GM21381 (cell line): ENCODE measurements at regions not wholly inside any gene's neighbourhood (a gene's known extent, or its start where the extent isn't known, plus 50 kb on each side); places are given as distances from the start of the nearest gene placed in this dataset.
"Not testable (repeated sequence)": the region's sequence is repeated elsewhere in the genome, so short reads cannot be mapped to it uniquely, and the experiment has no call there.

Experiments
- ATAC-seq: cut with Tn5 transposase; IDR thresholded peaks from one replicate; pipeline ENCODE4 v1.9.1; 2021; ENCODE audit warnings: mild to moderate bottlenecking, moderate library complexity; ENCODE audit not compliant: unreplicated experiment

DNA sequence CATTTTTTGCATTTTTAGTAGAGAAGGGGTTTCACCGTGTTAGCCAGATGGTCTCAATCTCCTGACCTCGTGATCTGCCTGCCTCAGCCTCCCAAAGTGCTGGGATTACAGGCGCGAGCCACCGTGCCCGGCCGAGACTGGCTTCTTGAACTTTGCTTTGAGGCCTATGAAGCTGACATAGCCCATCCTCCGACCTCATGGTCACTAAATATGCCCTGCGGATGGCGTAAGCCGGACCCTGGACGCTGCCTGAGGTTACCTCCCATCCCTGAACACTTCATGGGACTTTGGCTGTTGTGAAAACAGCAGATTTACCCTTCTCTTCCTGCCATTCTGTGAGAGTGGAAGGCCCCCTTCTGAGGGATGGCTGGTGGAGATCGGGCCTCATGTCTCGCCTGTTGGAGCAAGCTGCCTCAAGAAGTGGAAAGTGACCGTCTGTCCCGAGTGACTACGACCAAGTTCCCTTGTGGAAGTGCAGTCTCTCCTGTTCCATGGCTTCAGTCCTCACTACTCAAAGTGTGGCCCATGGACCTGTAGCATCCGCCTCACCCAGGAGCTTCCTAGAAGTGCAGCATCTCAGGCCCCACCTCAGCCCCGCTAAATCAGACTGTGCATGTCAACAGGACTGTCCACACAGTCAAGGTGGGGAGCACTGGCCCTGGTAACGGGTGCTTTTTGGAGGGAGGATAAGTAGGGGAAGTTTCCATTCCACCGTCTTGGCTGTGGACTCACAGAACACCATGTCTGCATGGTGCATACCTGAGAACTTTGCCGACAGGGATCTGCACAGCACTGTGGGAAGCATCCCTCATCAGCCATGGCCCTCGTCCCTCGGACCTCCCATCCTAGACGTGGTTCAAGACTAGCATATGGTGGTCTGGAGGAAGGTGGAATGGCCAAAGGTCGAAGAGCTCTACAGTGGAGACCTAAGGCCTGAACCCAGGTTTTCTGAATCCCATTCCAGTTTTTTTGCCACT, 210.5 kb upstream of the SHH start:
- ATAC-seq, result no peak

DNA sequence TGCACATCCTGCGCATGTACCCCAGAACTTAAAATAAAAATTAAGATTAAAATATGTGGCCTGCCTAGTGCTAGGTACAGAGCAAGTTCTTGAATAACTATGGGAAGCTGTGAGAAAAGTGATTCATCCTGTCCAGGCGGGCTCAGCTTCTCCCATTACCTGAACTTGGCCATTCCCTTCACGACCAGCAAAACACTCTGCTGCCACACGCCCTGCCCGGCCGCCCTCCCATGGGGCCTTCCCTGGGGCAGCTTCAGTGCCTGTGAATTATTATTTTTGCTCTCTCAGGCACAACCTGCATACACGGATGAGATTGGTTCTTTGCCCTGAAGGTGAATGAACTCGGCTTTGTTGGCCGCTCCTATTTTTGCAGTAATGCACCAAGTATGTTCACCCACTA, 209.2 kb upstream of the SHH start:
- ATAC-seq, result no peak

DNA sequence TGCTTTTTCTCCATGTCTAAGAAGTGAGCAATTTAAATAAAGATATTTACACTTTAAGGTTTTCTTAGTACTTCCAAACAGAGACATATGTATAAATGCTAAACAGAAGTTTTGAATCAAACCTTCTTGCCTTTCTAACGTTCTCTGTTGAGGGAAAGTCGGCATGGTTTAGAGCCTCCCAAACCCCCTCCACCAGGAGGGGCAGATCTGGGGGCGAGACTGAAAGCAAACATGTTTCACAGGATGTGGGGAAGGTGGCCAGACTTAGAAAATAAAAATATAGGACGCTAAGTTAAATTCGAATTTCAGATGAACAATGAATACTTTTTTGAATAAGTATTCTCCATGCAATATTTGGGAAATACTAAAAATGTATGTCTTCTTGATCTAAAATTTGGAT, 208.3 kb upstream of the SHH start:
- no peak for ATAC-seq

DNA sequence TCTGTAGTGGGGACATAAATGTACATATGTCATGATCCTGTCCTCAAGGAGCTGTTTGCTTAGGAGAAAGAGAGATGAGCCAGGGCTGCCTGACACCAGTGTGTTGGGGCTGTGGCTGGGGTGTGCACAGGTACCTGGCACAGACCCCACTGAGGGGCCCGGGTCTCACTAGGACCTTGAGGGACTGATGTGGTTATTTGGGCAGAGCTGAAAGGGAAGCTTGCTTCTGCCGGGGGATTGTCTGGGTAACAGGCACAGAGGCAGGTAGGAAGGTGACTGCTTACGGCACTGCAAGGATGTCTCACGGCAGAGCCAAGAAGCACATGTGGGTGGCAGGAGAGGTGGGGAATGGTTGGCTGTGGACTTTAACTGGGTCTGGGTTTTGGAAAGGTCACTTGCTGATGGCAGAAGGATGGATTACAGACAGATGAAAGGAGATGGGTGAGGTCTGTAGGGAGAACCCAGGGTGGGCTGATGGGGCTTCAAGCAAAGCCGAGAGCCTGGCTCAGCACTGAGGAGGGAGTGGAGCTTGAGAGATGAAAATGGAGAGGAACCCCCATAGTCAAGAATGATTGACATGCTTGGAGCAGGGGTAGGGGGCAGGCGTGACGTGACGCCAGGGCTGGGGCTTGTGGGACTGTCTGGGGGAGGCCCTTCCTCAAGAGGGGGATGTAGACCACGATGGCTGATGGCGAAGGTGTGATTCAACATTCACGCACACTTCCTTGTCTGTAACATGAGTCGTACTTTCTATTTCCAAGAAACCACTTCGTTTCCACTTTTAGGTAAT, 207.7 kb upstream of the SHH start:
- ATAC-seq, result no peak

DNA sequence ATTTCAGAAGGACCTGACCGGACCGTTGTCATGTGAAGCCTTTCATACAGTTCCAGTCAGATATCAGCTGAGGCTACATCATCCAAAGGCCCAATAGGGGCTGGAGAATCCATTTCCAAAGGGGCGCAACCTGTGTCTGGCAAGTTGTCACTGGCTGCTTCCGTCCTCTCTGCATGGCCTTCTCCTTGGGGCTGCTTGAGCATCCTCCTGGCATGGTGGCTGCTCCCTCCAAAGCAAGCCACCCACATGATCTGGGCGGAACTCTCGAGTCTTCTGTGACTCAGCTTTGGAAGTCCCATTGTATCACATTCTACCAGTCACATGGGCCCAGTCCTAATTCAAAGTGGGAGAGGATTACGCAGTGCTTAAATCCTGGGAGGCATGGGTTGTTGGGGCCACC, 207.0 kb upstream of the SHH start:
- ATAC-seq, result no peak

DNA sequence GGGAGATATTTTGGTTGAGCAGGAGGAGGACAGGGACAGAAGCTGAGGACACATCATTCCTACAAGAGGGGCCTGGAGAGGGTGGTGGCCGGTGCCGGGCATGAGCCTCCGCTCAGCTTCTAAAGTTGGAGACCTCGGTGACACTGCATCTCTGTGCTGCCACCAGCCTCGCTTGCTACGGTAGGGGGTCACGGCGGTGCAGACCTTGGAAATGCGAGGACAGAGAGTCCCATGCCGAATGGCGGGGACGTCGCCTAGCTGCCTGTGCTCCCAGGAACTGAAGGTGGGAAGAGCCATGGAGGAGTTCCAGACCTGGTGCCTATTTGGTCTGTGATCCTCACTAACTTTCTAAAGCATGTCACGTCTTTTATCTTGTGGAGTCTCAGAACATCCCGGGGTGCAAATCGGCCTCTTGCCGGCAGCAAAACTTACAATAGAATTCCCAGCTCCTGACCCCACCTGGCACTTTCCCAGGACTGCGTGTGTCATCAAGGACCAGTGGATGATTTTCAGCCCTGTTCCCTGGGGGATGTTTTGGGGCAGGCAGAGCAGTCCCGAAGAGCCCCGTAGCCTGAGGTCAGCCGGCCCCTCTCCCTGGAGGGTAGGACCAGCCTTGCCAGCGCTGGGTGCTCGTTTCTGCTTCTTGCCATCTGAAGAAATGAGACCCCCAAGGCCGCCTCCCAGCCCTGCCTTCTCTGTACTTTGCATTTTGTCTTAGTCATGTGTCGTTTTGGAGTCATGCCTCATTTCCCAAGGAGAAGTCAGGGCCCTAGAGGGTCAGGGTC, 205.8 kb upstream of the SHH start:
- no peak for ATAC-seq

DNA sequence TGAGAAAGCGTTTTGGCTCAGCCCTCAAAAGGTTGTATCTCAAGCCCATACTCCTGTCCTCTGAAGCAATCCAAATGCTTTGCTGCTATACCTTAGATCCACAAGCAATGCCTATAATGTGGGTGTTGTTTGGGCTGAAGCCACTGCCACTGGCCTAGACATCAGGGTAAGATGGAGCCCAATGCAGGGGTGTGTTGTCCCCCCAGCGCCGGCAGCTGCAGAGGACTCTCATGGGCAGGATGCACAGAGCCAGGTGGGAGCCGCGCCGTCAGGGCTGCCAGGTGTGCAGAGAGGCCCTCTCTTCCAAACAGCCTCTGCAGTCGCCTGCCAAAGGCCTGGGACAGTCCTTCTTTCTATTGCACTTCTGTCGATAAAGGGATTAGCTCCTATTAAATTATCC, 205.2 kb upstream of the SHH start:
- ATAC-seq, result no peak

DNA sequence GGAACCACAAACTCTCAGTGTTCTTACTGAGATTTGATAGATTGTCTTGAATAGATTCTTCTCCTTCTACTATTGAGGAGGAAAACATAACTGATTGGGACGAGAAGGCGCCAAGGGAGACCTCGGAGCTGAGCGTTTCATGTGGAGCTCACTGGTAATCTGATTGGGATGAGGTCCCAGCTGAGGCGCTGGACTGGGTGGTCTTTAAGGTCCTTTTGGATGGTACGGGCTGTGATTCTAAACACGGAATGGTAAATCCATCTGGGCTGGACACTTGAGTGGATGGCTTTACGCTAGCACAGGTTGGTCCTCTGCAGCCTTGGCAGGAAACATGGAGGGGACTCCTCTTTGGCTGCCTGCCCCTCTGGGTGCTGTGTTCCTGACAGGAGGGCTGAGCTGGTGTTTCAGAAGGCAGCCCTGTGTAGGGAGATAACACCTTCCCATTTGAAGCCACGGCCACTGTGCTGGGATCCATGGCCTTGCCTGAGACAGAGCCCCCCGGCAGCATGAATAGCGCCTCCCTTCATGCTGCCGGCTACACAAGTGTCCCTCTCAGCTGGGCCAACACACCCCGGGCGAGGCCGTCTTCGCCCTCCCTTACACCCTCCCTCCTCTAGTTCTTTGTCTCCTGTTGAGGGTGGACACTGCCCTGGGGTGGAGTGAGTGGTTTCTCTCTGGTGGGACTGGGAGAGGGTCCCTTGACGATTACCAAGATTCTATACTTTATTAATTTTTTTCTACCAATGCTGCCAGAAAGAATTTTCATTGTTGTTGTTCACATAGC, 203.2 kb upstream of the SHH start:
- no peak for ATAC-seq

DNA sequence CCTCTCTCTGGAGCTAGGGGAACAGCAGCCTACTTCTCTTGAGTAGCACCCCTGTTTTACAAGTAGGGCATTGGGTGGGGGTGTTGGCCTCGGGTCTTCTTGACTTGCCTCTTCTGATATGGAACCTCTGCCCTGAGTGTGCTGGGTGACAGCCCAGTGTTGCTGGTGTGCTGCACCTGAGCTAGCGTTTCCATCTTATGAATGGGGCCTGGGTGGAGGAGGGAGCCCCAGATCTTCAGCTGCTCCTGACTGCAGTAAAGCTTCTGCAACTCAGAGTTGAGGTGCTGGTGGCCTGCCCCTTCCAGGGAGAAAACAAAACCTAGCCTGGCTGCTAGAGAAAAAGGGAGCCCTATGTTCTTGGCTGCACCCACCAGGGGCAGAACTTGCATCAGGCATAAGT, 202.5 kb upstream of the SHH start:
- ATAC-seq, result no peak

DNA sequence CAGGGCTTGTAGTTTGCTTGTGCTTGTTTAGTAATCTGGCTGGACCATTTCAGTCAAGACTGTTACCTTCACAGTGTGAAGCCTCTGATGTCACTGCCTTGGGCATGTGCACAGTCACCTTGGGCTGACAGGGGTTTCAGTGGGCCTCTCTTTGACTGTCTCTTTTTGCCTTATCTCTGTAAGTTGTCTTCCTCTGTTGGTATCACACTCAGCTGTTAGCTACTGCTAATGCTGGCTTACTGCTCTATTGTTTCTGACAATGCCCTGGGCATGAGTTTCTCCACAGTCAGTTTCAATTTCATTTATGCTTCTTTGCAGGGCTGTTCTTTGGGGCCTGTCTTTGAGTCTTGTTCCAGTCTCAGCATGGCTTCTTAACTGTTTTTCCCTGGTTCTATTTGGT, 201.9 kb upstream of the SHH start:
- peak; percentile 52 for ATAC-seq

DNA sequence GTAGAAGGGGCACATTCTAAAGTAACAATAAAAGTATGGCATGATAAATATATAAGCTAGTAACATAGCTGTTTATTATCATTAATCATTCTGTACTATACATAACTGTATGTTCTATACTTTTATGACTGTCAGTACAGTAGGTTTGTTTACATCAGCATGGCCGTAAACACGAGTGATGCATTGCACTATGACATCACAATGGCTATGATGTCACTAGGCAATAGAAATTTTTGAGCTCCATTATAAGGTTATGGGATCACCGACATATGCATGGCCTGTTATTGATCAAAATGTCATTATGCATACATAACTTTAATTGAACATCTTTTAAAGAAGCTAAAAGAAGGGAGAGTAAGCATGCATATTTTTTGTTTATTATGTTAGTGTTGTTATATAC, 200.1 kb upstream of the SHH start:
- ATAC-seq, result no peak

DNA sequence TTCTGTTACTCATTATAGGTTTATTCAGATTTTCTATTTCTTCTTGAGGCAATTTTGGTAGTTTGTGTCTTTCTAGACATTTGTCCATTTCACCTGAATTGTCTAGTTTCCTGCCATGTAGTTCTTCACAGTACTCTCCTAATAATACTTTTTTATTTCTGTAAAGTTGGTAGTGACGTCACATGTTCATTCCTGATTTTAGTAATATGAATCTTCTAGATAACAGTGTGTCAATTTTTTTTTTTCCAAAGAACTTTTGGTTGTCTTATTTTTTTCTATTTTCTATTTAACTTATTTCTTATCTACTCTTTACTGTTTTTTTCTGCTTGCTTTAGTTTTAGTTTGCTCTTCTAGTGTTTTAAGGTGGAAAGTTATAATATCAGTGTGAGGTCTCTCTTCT, 197.3 kb upstream of the SHH start:
- ATAC-seq, result no peak

DNA sequence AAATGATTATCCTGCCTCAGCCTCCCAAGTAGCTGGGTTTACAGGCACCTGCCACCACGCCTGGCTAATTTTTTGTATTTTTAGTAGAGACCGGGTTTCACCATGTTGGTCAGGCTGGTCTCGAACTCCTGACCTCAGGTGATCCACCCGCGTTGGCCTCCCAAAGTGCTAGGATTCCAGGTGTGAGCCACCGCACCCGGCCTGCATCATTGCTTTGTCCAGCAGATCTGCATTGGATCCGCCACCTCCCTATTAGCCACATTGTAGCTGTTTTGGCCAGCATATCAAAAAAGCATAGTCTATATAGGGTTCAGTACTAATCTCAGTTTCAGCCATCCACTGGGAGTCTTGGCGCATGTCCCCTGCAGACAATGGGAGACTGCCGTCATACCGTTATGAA, 194.6 kb upstream of the SHH start:
- ATAC-seq, result not testable (repeated sequence)

DNA sequence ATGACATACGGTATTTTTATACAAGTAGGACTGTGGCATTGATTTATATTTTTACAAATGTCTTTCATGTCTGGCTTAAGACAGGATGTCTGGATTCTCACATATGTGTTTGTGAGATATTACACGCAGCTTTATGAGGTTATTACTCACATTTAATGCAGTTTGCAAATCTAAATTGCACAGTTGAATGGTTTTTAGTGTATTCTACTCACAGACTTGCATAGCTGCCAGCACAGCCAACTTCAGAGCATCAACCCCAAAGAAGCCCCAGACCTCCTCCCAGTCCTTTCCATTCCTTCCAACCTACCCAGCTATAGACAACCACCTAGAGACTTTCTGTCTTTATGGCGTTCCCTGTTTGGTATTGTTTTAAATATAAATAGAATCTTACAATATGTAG, 193.8 kb upstream of the SHH start:
- ATAC-seq, result no peak

DNA sequence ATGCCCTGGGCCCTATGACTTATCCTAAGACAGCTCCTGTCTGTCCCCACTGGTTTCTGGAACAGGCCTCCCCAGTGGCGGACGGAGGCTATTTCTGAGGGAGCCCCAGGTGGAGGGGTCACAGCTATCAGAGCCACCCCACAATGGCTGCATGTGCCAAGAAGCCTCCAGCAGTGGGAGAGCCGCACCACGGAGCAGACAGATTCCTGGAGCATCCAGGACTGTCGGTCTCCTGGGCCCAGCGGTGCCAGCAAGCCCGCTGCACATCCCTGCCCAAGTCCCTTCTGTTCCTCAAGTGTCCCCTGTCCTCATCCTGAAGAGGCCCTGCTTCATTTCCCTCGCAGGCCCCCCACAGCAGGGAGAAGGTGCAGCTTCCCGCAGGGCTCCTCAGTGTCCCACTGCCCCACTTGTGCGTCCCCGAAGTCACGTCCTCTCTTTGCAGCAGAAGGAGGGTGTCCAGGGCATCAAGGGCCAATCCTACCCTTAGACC, 193.0 kb upstream of the SHH start:
- ATAC-seq, result no peak

DNA sequence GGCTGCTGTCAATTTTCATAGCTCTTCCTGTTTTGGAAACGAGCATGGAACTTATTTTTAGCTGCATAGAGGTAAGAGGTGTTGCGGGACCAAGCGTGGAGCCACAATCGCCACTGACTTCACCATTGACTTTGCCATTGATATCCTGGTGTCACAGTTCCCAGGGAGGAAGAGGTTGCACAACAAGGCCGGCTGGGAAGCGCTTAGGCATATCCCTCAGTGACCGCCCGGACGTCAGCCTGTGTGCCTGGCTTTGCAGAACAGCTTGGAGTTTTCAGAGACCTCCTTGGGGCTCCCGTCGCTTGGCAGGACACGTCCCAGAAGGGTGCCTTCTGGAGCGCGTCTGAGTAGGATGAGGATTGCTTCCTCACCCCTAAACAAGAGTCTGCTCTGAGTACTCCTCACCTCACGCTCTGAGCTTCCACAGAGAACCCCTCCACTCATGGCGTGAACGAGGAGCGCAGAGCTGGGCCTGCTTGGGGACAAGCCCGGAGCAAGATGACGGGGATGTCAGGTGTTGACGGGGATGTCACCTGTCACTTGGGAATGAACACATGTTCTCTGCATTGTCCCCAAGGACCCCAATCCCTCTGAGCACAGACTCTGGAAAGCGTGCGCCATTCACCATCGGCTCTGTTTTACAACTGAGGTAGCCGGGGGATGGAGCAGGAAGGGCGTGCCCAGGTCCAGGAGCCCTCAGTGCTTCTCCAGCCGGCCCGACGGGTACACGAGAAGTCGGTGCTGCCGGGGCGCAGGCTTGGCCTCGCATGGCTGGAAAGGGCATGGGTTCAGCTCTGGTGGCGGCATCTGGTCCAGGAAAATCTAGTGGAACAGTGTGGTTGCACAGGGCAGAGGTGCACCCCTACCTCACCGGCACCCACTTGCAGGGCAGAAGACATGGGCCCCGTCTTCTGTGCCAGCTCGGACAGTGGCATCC, 192.3 kb upstream of the SHH start:
- no peak for ATAC-seq

DNA sequence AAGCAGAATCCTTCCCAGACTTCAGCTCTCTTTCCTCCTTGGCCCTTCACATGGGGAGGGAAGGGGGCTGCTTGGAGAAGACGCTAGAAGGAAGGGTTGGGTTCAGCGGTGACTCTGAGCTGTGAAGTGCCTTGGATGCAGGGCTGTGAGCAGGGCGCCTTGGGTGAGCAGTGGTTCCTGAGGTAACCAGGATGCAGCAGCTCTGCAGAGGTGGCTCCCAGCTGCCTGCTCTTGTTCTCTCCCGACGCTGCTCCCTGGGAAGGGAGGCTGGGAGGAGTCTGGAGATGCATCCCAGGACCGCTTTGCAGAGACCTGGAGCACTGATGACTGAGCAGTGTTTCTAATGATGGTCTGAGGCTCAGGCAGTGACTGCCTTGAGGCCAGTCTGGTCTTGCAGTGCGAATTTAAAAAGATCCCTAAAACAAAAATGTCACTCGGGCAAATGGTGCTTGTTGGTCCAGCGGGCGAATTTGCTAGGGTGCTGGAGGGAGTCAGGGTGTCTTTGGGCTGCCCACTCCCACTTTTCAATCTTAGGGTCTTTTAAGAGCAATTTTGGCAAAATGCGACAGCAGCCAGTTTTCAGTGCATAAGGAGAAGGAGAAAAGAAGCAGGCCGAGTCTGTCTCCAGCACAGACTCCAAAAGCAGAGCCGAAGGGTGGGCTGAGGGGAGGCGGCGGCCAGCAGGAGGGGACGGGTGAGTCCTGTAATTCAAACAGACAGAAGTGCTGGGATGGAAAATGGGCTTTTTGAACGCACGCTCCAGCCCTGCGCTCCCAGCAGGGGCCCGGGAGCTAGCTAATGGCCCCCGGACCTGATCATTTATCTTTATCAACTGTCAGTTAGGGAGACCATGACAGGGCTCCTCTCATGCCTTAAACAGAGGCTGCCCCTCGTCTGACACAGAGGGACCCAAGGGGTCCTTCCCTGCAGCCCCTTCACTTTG, 191.2 kb upstream of the SHH start:
- ATAC-seq, result no peak

DNA sequence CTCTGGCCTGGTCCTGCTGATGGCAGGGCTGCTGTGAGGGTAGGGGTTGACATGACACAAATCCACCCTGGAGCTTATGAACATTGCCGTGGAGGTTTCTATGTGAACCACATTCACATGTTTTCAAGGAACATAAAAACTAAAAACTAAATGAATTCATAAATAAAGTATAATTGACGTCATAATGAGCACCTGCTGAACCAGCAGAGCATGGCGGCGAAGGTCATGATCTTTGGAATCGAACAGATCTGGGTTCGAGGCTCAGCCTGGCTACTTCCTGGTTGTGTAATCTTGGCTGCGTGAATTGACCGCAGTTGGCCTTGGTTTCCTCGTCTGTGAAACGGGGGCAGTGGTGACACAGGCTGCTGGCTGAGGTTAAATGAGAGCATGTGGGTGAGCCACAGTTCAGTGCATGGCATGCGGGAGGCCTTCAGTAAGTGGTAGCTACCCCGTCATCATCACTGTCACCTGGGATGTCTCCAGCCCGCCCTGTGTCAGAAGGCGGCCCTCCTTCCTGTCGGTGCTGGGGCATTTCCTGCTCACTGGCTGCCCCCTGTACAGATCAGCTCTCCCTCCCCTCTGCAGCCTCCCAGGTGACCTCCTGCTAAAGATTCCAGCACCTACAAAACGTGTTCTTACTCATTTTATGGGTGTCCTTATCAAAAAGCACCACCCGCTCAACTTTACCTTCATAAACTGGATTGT, 190.3 kb upstream of the SHH start:
- no peak for ATAC-seq
